Effector memory CD8-positive, alpha-beta T cell (primary cell): ENCODE measurements at regions not wholly inside any gene's neighbourhood (a gene's known extent, or its start where the extent isn't known, plus 50 kb on each side); places are given as distances from the start of the nearest gene placed in this dataset.
"Not testable (repeated sequence)": the region's sequence is repeated elsewhere in the genome, so short reads cannot be mapped to it uniquely, and the experiment has no call there.

Experiments
- ATAC-seq: fragments of 150-1000 bp; cut with Tn5 transposase; replicated peaks from 2 replicates; pipeline ENCODE4 v1.10.0; 2021; ENCODE audit warnings: mild to moderate bottlenecking, moderate library complexity
- DNase-seq, 3 experiments: peaks; one replicate each; pipeline ENCODE4 v3.0.0; 2021
- H3K27ac Mint-ChIP-seq, 2 donors: one replicate each; pipeline ENCODE4 v1.8.0; 2022; ENCODE audit warnings: mild to moderate bottlenecking in 2 of 2, mixed read lengths in 2 of 2, moderate library complexity in 2 of 2
- H3K27me3 Mint-ChIP-seq, 2 donors: one replicate each; pipeline ENCODE4 v1.8.0; 2022; ENCODE audit warnings: mixed read lengths in 2 of 2
- H3K36me3 Mint-ChIP-seq: one replicate; pipeline ENCODE4 v1.8.0; 2022; ENCODE audit warnings: mild to moderate bottlenecking, moderate library complexity, mixed read lengths; ENCODE audit not compliant: insufficient read depth
- H3K4me1 Mint-ChIP-seq, 2 donors: one replicate each; pipeline ENCODE4 v1.8.0; 2022; ENCODE audit warnings: low read depth in 2 of 2, mixed read lengths in 2 of 2
- H3K4me3 Mint-ChIP-seq, 2 donors: one replicate each; pipeline ENCODE4 v1.8.0; 2022; ENCODE audit warnings: mild to moderate bottlenecking in 2 of 2, mixed read lengths in 2 of 2, moderate library complexity in 2 of 2
- H3K9me3 Mint-ChIP-seq, 2 donors: one replicate each; pipeline ENCODE4 v1.8.0; 2022; ENCODE audit warnings: mixed read lengths in 2 of 2

DNA sequence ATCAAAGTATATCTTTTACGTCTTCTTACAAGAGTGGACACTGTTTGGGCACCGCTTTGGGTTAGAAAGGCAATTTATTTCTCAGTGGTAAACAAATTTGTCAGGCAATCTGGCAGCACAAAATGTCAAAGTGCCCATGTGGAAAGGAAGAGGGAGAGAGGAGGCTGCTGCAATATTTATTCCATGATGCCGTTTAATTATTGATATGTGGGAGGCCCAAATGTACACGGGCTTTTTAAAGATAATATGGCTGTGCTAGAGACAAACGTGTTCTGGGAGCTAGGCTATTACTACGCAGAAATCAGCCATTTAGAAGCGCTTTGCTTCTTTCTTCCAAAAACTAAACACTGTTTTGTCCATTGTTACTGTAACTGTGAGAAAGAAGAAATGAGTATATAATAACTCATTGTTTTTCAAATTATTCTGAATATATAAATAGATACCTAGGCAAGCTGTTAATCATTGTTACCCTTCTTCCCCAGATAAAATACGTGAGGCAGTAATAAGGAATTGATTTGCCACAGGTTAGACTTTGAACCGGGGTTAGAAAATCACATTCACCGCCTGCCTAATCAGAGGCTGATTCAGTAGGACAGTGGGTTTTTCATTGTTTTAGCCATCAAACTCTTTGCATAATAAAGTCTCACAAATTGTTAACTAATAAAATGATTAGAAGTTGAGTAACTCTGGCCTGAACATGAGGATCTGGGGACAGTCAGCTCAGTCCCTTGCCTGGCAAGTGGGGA lies 116.5 kb upstream of the FRMD4A start:
- H3K27me3 Mint-ChIP-seq: peaks cover 22 to 34% of the 10 kb centered on the region in 2 donors
- no peak for DNase-seq
- no peak overlapping the region for H3K27ac Mint-ChIP-seq
- no peak overlapping the region for H3K4me3 Mint-ChIP-seq
- H3K9me3 Mint-ChIP-seq: no peaks in the 10 kb centered on the region
- ATAC-seq: no peak
- peaks cover 0 to 5% of the 10 kb centered on the region in 2 donors for H3K4me1 Mint-ChIP-seq
- H3K36me3 Mint-ChIP-seq: no peaks in the 10 kb centered on the region

DNA sequence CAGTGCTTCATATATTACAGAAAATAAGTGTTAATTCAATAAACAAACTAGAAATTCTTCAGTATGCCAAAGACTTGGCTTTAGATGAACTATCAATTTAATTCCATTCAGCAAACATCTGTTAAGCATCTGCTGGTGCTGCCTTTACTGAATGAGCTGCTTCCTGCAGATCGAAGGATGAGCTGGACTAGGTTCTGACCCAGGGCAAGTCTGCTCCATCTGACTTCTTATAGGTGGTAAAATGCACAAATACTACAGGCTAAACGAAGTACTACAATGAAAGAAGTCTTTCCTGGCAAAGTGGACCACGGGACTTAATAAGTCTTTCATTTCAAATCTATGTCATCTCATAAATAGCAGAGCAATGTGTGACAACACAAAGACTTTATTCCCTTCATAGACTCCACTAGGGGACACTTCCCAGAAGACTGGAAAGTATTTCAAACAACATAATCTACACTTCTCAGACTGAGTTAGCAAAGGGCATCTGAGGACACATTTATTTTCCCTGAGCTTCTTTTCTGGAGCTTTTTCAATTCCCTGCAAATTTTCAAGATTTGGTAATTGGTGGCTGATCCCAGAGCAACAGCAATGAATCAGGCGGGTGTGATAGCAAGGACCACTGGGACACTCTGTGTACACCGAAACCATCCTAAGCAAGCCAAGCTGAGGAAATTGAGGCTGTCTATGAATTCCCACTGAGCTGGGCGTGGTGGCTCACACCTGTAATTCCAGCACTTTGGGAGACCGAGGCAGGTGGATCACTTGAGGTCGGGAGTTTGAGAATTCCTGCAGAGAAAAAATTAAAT lies 108.9 kb upstream of the FRMD4A start:
- H3K36me3 Mint-ChIP-seq: no peaks in the 10 kb centered on the region
- H3K9me3 Mint-ChIP-seq: no peaks in the 10 kb centered on the region
- no peak overlapping the region for H3K4me3 Mint-ChIP-seq
- no peaks in the 10 kb centered on the region for H3K4me1 Mint-ChIP-seq
- H3K27me3 Mint-ChIP-seq: peaks cover 33 to 47% of the 10 kb centered on the region in 2 donors
- DNase-seq: no peak
- no peak for ATAC-seq
- H3K27ac Mint-ChIP-seq: no peak overlapping the region

GRCh38 chr10:14438576-14438975 lies 107.9 kb upstream of the FRMD4A start:
- Mint-ChIP-seq H3K36me3 (no peaks in the 10 kb centered on the region), H3K27me3 (peaks cover 36 to 52% of the 10 kb centered on the region in 2 donors), H3K27ac (no peak overlapping the region), H3K9me3 (no peaks in the 10 kb centered on the region), H3K4me1 (no peaks in the 10 kb centered on the region), H3K4me3 (no peak overlapping the region)
- DNase-seq (no peak), ATAC-seq (no peak)

GRCh38 chr10:14438057-14438456 lies 107.3 kb upstream of the FRMD4A start:
- no peaks in the 10 kb centered on the region for H3K36me3 Mint-ChIP-seq
- no peak overlapping the region for H3K27ac Mint-ChIP-seq
- H3K9me3 Mint-ChIP-seq: no peaks in the 10 kb centered on the region
- DNase-seq: no peak
- no peak overlapping the region for H3K4me3 Mint-ChIP-seq
- H3K4me1 Mint-ChIP-seq: no peaks in the 10 kb centered on the region
- ATAC-seq: no peak
- peaks cover 36 to 54% of the 10 kb centered on the region in 2 donors for H3K27me3 Mint-ChIP-seq

GRCh38 chr10:14435976-14436632 lies 105.4 kb upstream of the FRMD4A start:
- no peak for ATAC-seq
- no peak overlapping the region for H3K4me3 Mint-ChIP-seq

GRCh38 chr10:14433147-14433546 lies 102.4 kb upstream of the FRMD4A start:
- DNase-seq (no peak), ATAC-seq (no peak)
- Mint-ChIP-seq H3K27me3 (peaks cover 23 to 42% of the 10 kb centered on the region in 2 donors), H3K27ac (no peak overlapping the region), H3K9me3 (no peaks in the 10 kb centered on the region), H3K36me3 (no peaks in the 10 kb centered on the region), H3K4me1 (no peaks in the 10 kb centered on the region), H3K4me3 (no peak overlapping the region)

More at GRCh38 chr10:14435976-14436632, 105.4 kb upstream of the FRMD4A start:
- H3K36me3 Mint-ChIP-seq: no peaks in the 10 kb centered on the region
- DNase-seq: no peak
- no peaks in the 10 kb centered on the region for H3K9me3 Mint-ChIP-seq
- peaks cover 26 to 36% of the 10 kb centered on the region in 2 donors for H3K27me3 Mint-ChIP-seq
- no peaks in the 10 kb centered on the region for H3K4me1 Mint-ChIP-seq
- no peak overlapping the region for H3K27ac Mint-ChIP-seq

DNA sequence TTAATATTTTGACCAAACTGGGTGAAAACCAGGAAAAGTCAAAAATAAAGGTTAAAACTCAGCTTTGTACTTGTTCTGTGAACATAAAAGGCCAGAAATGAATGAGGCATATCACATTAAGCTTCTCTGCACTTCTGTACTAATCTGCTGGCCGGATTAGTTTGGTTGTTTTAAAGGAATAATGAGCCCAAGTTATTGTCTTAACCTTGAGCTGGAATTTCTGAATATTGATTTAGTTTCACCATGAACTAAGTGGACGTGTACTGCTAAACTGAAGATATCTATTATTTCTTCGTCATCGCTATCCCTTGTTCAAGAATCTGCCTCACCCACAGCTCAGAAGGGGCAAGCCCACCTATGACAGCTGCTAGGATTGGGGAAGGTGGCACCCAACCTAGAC lies 101.1 kb upstream of the FRMD4A start:
- Mint-ChIP-seq H3K4me1 (no peaks in the 10 kb centered on the region), H3K9me3 (peaks cover 0 to 2% of the 10 kb centered on the region in 2 donors), H3K27ac (no peak overlapping the region), H3K4me3 (no peak overlapping the region), H3K36me3 (no peaks in the 10 kb centered on the region), H3K27me3 (peaks cover 36 to 53% of the 10 kb centered on the region in 2 donors)
- DNase-seq (no peak), ATAC-seq (no peak)

GRCh38 chr10:14429043-14429700 lies 98.4 kb upstream of the FRMD4A start:
- Mint-ChIP-seq H3K36me3 (no peaks in the 10 kb centered on the region), H3K27me3 (peaks cover 42 to 51% of the 10 kb centered on the region in 2 donors), H3K4me3 (no peak overlapping the region), H3K4me1 (no peaks in the 10 kb centered on the region), H3K27ac (no peak overlapping the region), H3K9me3 (peaks cover 0 to 2% of the 10 kb centered on the region in 2 donors)
- ATAC-seq (no peak), DNase-seq (no peak)

GRCh38 chr10:14425034-14425433 lies 94.3 kb upstream of the FRMD4A start:
- DNase-seq (no peak), ATAC-seq (no peak)
- H3K27me3 Mint-ChIP-seq: peaks cover 53 to 55% of the 10 kb centered on the region in 2 donors
- H3K9me3 Mint-ChIP-seq: peaks cover 0 to 2% of the 10 kb centered on the region in 2 donors
- H3K27ac Mint-ChIP-seq: no peak overlapping the region
- no peaks in the 10 kb centered on the region for H3K4me1 Mint-ChIP-seq
- H3K36me3 Mint-ChIP-seq: no peaks in the 10 kb centered on the region
- H3K4me3 Mint-ChIP-seq: no peak overlapping the region

- no peaks in the 10 kb centered on the region for H3K4me1 Mint-ChIP-seq
- DNase-seq: no peak
- no peaks in the 10 kb centered on the region for H3K36me3 Mint-ChIP-seq
- no peak overlapping the region for H3K4me3 Mint-ChIP-seq
- H3K27ac Mint-ChIP-seq: no peak overlapping the region
- H3K9me3 Mint-ChIP-seq: peaks cover 0 to 2% of the 10 kb centered on the region in 2 donors
- ATAC-seq: no peak
- H3K27me3 Mint-ChIP-seq: peaks cover 39 to 40% of the 10 kb centered on the region in 2 donors
Measured at GRCh38 chr10:14423111-14423744, 92.5 kb upstream of the FRMD4A start.

DNA sequence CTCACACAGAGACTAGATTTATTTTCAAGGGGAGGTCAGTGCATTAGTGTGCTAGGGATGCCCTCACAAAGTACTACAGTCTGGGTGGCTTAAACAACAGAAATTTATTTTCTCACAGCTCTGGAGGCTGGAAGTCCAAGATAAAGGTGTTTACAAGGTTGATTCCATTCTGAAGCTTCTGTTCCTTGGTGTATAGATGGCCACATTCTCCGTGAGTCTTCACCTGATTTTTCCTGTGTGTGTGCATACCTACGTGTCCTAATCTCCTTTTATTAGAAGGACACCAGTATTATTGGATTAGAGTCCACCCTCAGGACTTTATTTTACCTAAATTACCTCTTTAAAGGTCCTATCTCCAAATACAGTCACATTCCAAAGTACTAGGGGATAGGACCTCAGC lies 91.7 kb upstream of the FRMD4A start:
- Mint-ChIP-seq H3K9me3 (no peaks in the 10 kb centered on the region), H3K36me3 (no peaks in the 10 kb centered on the region), H3K4me3 (no peak overlapping the region), H3K27me3 (peaks cover 39 to 40% of the 10 kb centered on the region in 2 donors), H3K27ac (no peak overlapping the region), H3K4me1 (no peaks in the 10 kb centered on the region)
- DNase-seq (no peak), ATAC-seq (no peak)

DNA sequence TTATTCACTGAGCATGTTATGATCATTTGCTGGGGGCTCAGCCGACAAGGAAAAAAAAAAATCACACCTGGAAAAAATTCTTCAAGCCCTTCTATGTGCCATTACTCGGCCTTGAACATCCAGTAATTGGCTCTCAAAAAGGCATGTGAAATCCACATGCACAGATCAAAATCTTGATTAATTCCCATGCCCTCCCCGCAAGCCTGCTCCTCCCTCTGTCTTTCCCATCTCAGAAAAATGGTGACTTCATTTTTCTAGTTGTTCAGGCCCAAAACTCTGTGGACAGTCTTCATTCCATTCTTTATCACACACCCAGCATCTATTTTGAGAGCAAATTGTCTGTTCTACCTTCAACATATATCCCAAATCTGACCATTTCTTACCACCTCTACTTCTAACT lies 91.2 kb upstream of the FRMD4A start:
- Mint-ChIP-seq H3K27ac (no peak overlapping the region), H3K4me3 (no peak overlapping the region), H3K9me3 (no peaks in the 10 kb centered on the region), H3K36me3 (no peaks in the 10 kb centered on the region), H3K27me3 (peaks cover 39 to 41% of the 10 kb centered on the region in 2 donors), H3K4me1 (no peaks in the 10 kb centered on the region)
- ATAC-seq: no peak
- DNase-seq: no peak

- H3K4me3 Mint-ChIP-seq, H3K36me3 Mint-ChIP-seq, H3K4me1 Mint-ChIP-seq, ATAC-seq, H3K9me3 Mint-ChIP-seq, DNase-seq, H3K27ac Mint-ChIP-seq: not testable (repeated sequence)
- H3K27me3 Mint-ChIP-seq: peaks cover 38 to 60% of the 10 kb centered on the region in 2 donors
Measured at GRCh38 chr10:14417336-14417735, 86.6 kb upstream of the FRMD4A start.
